Transverse colon (tissue), 3 donors: ENCODE measurements at regions not wholly inside any gene's neighbourhood (a gene's known extent, or its start where the extent isn't known, plus 50 kb on each side); places are given as distances from the start of the nearest gene placed in this dataset.

Experiments
- CTCF ChIP-seq, 5 experiments: fragments of 200-600 bp in 3 of 5; fragments of 450-650 bp in 2 of 5; sonication (generic) in 3 of 5; IDR thresholded peaks; 1 replicate in 2 of 5; 2 replicates in 3 of 5; pipeline ENCODE4 v1.5.1; 2016 to 2017; ENCODE audit warnings: antibody characterized with exemption in 5 of 5, inconsistent platforms in 3 of 5, mild to moderate bottlenecking in 2 of 5, moderate library complexity in 1 of 5
- POLR2A ChIP-seq: fragments of 450-650 bp; IDR thresholded peaks from one replicate; pipeline ENCODE4 v1.6.1; 2016; ENCODE audit warnings: antibody characterized with exemption, mild to moderate bottlenecking, moderate library complexity

- no peak for TF ChIP-seq CTCF (IDR thresholded peaks at IDR 0.05)
- no peak for TF ChIP-seq POLR2A
Observed at GRCh38 chr12:25424211-25424731, 128.8 kb downstream of the LMNTD1 start.
